HG03097 (cell line): ENCODE measurements at regions not wholly inside any gene's neighbourhood (a gene's known extent, or its start where the extent isn't known, plus 50 kb on each side); places are given as distances from the start of the nearest gene placed in this dataset.

Experiments
- ATAC-seq: cut with Tn5 transposase; IDR thresholded peaks from one replicate; pipeline ENCODE4 v1.9.1; 2021; ENCODE audit not compliant: unreplicated experiment, low FRiP score

GRCh38 chr3:55185380-55185779, 257.5 kb upstream of the LRTM1 start:
- no peak for ATAC-seq

DNA sequence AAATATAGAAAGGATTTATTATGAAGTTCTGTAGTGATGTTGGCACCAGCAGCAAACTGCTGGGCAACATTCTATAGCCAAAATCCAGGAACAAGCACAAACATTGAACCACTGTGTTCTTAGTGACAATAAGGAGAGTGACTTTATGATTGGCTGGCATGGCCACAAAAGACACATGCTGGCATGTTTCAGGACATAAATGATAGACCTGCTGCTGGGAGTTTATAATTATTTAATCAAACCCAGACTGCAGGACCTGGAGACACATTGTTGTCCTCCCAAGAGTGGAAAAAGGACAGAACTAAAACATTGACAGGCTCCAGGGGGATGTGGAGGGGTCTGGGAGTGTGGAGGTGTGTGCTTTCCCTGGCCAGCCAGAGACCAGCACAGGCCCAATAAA, 255.3 kb upstream of the LRTM1 start:
- no peak for ATAC-seq

- ATAC-seq = no peak
These were observed 253.2 kb upstream of the LRTM1 start for GRCh38 chr3:55180936-55181535.

GRCh38 chr3:55180161-55180560, 252.3 kb upstream of the LRTM1 start:
- no peak for ATAC-seq

- ATAC-seq = no peak
These were observed 250.5 kb upstream of the LRTM1 start for GRCh38 chr3:55178336-55178735.

DNA sequence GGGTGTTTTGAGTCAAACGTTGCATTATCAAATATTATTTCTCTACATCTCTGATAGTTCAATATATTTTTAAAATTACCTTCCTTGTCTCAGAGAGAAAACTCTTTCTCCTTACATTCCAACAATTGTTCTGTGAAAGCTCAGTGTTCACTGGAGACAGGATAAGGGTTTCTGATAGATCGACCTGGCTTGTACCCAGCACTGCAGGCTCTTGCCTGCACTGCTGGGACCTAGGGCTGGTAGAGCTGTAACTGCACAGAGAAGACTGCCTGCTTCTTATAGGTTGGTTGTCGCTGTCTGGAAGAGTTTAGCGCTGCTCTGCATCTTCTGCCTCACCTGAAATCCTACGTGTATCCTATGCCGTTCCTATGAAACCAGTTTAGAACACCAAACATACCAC, 249.9 kb upstream of the LRTM1 start:
- ATAC-seq = no peak

GRCh38 chr3:55175423-55175822, 247.6 kb upstream of the LRTM1 start:
- ATAC-seq = no peak

GRCh38 chr3:55174747-55175146, 246.9 kb upstream of the LRTM1 start:
- ATAC-seq = no peak

DNA sequence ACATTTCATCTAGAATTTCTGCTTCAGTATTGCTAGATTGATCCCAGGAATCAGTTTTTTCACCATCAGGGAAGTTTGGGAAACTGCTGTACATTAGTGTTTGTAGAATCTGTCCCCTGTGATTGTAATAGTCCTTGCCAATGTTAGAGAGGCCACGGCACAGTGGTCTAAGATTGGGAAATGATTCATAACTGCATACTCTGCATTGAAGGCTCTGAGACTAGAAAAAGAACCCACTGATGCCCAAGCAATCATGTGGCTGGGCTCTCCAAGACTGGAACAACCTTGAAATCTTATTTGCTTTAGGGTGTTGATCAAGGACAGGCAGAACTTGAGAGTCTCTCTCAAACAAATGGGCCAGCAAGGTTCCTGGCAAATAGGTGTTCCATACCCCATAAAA, 245.6 kb upstream of the LRTM1 start:
- ATAC-seq = no peak

- ATAC-seq = no peak
These were observed 245.1 kb upstream of the LRTM1 start for GRCh38 chr3:55172913-55173312.

DNA sequence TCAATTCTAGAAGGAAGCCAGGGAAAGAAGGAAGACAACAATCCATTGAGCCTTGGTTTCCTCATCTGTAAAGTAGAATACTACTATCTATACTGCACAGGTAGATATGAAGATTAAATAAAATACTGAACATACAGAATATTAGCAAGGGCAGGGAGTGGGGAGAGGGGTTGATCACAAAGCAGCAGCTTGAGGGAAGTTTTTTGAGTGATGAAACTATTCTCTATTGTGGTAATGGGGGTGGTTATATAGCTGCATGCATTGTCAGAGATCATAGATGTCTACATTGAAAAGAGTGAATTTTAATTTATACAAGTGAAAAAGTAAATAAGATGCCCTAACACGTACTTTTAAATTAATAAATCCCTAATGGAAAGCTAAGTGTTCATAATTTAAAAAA, 242.6 kb upstream of the LRTM1 start:
- ATAC-seq = no peak

DNA sequence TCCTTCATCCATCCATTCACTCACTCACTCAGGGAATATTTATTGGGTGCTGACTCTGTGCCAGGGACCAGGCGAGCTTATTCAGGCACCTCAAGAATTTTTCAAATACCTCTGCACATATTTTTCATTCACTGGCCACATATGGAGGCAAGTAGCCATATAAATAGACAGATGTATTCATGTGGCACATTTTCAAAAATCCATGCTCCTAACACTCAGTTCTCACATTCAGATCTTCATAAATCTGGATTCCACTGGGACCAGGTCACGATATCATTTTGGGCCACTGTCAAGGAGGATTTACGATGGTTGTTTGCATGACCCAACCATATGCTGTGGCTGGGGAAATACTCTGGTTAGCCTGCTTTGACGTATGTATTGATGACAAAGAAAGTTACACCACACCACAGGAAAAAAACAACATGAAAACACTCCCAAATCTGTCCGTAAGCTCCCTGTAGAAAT, 241.8 kb upstream of the LRTM1 start:
- no peak for ATAC-seq

- no peak for ATAC-seq
These were observed 241.3 kb upstream of the LRTM1 start for GRCh38 chr3:55169161-55169560.

DNA sequence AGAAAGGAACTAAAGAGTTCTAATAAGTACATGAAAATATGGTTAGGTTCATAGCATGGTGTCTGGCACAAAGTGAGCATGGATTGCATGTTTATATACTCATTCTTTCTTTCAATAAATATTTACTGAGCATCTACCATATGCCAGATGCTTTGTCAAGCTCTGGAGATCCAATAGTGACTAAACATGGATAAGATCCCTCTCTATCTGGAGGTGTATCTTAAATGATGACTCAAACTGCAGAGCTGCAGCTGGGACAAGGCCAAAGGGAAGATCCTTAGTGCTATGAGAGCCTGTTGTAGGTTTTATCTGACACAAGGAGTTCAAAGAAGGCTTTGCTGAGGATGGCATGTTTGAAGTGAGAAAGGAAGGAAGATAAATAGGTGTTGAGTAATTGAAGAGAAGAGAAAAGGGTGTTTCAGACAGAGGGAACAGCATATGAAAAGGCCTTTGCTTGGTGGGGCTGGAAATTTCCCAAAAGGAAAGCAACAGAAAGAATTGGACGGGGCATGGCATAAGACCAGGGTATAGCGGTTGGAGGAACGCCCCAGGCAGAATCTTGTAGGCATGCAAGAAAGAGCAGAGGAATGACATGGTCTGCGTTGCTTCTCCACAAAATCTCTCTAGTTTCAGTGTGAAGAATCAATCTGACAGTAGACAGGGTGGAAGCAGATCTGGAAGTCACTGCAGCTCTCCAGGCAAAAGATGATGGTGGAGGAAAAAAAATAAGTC, 239.9 kb upstream of the LRTM1 start:
- ATAC-seq = no peak

DNA sequence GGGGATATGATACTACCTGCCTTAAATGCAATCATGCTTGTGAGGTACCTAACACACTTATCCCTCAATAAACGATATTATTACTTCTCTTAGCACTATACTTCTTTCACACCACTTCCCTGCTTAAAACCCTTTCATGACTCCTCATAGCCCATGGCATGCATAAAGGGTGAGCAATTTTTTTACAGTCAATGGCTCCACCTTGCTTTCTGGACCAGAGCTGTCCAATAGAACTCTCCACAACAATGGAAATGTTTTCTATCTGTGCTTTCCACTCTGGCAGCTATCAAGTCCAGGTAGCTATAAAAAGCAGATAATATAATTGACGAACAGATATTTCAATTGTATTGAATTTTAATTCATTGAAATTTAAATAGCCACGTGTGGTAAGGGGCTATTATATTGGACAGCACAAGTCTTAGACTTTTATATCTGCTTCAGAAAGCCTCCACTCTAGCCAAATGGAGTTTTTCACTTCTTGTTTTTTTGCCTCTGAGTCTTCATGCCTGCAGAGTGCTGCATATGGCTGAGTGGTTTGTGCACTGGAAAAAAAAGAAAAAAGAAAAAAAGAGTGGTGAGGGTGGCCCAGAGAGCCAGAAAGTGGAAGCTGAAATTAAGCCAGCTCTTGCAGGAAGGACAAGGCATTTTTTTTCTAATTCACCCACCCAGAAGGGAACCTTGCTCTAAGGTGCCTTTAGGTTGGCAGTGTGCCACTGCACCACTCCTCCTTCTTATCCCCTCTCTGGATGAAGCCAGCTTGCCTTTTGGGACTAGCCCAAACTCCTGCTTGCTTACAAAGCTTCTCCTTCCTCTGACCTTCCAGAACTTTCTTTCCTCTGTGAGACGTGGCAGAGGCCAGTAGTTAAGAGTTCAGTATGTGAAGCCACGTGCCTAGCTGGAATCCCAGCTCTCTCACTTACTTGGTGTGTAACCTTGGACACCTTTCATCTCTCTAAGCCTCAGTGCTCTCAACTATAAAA, 239.0 kb upstream of the LRTM1 start:
- no peak for ATAC-seq

DNA sequence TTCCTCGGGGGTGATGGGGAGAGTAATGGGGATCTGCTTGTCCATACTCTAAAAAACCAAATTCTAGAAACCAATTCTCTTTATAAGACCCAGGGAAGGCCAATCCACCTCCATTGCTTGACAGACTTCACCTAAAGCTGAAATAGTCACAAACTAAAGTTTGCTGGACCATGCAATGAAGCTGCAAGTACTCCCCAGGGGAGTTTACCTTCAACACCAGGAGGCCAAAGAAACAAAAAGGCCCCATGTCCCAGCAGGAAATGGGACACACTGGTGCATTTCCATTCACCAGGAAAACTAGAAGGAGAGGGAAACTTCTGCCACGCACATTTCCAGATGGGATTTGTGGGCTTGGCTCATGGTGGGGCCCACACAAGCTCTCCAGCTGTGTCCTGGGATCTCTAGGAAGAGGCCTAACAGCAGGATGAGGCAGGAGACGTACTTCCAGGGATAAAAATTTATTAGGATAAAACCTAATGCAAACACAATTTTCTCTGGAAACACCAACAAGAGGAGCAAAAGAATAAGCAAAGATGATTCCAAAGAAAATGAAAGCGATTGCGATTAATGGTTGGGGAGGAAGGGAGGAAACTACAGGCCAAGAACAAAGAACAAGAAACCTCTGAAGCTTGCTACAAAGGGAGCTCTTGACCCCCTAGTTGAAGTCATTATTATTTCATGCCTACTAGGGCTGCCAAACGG, 238.0 kb upstream of the LRTM1 start:
- no peak for ATAC-seq

DNA sequence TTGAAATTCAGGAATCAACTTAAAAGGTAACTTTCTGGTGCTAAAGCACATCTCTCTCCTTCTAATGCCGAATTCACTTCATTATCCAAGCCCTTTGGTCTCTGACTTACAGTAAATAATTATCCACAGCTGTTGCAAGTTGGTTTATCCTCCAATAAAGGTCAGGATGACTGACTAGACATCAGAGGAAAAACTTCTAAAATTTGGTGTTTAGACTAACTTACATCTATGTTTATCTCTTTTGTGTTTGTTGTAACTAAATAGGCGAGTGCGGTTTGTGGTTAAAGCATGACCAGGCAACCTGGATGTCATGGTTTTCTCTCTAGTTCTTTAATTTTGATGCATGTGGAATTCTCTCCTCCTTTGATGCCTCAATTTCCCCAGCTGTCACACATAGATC, 237.4 kb upstream of the LRTM1 start:
- ATAC-seq = no peak

GRCh38 chr3:55164876-55165275, 237.0 kb upstream of the LRTM1 start:
- ATAC-seq = no peak

GRCh38 chr3:55164191-55164590, 236.3 kb upstream of the LRTM1 start:
- no peak for ATAC-seq

- no peak for ATAC-seq
These were observed 235.6 kb upstream of the LRTM1 start for GRCh38 chr3:55163421-55163820.
